Stimulated activated CD4-positive, alpha-beta T cell treated with anti-CD3 and anti-CD28 coated beads, Interleukin-1b, Interleukin-23, amount 100 ng/mL, for 1 hour (primary cell): ENCODE measurements at regions not wholly inside any gene's neighbourhood (a gene's known extent, or its start where the extent isn't known, plus 50 kb on each side); places are given as distances from the start of the nearest gene placed in this dataset.
"Not testable (repeated sequence)": the region's sequence is repeated elsewhere in the genome, so short reads cannot be mapped to it uniquely, and the experiment has no call there.

ENCODE experiments used
- DNase-seq, 2 donors: peaks; one replicate each; pipeline ENCODE4 v3.0.0-alpha.2; 2020; ENCODE audit warnings: low read depth in 2 of 2

GRCh38 chr10:8280946-8281345 is 226.5 kb downstream of the GATA3 start:
- no peak for DNase-seq

DNA sequence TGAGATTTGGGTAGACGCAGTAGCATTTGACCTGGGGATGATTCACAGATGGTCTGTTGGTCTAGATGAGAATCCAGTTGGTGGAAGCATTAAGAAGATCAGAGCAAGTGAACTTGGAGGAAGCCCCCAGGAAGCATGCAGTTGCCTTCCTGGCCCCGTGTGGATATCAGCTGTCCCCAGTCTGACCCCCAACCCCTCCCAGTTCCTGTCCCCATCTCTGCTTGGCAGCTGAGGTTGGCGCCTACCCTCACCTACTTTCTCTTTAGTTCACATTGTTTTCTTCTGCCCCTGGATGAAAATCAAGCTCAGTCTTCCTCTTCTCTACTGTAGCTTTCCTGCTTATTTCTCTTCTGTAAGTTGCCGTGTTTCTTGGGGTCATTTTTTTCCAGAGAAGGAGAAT is 227.9 kb downstream of the GATA3 start:
- DNase-seq, result no peak

DNA sequence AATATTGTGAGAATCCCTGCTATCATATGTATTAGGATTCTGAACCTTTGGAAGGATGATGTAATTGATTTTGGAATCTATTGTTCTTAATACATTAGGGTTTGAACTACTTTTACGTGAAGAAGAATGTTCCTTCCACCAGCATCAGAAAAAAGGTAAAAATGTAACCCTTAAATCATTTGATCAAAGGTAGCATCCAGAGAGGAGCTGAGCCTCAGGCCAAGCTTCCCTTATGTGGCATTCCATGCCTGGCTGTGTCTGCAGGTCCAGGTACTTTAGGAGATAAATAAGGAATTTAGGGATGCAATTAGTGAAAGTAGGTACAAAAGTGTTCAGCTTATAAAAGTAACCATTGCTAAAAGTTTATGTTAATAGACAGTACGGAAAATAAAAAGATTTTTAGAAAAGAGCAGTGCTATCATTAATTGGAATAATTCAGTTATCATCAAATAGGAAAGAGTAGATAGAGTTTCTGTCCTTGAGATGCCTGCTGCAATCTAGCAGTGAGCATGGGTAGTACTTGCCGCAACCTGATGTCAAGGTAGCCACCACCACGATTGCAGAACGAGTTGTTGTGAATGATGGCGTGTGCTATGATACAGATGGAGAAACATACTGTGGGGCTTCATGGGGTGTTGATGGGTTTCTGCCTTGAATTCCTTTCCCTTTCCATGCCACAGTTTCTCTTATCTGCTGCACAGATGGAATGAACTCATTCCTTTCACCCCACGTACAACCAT is 228.8 kb downstream of the GATA3 start:
- no peak for DNase-seq

DNA sequence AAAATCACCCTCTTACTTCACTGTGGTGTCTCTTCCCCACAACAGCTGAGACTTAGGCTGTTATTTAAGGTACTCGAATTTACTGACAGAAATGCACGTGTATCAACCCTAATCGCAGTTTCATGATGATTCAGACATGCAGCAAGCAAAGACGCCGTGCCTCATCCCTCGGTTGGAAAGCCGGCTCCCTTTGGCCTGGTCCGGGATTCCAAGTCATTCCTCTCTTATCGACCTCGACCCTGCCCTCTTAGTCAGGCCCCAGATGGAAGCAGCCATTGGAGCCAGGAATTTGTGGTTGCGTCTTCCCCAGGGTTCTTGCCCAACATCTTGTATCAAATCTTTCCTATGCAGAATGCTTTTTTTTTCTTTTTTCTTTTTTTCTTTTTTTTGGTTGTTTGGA is 229.5 kb downstream of the GATA3 start:
- no peak for DNase-seq

GRCh38 chr10:8285970-8286369 is 231.5 kb downstream of the GATA3 start:
- not testable (repeated sequence) for DNase-seq

DNA sequence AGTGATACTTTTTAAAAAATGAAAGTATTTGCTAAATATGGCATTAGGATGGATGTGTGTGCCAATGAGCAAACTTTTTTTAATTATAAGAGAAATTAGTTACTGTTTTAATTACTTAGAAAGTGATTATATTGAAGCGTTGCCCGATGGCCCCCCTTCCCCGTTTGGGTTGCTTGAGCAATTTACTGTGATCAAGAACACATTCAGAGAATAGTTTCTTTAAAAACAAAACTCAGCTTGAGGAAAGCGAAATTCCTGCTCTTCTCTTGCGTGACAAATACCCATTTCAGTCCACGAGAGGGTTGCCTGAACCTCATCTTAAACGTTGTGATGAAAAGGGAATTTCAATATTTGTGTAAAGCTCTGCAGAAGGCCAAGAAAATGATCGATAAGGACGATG is 234.1 kb downstream of the GATA3 start:
- DNase-seq, result no peak

GRCh38 chr10:8289186-8289924 is 234.9 kb downstream of the GATA3 start:
- no peak for DNase-seq

DNA sequence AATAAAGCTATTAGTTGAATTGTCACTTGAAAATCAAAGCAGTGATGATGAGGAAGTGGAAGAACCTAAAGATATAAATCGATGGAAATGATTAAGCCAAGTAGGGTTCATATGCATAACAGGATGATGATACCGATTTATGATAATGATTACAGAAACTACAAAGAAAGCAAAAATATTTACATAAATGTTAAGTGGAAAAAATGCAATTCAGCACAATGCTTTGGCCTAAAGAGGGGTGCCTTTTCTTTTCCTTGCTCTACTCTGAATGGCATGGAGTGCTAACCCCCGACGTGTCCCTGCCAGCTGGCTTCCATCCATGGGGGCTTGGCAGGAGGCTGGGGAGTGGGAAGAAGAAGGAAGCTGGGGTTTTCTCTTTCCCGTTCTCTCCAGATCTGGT is 240.3 kb downstream of the GATA3 start:
- DNase-seq, result no peak

- no peak for DNase-seq
Measured at GRCh38 chr10:8295311-8295710, 240.8 kb downstream of the GATA3 start.

DNA sequence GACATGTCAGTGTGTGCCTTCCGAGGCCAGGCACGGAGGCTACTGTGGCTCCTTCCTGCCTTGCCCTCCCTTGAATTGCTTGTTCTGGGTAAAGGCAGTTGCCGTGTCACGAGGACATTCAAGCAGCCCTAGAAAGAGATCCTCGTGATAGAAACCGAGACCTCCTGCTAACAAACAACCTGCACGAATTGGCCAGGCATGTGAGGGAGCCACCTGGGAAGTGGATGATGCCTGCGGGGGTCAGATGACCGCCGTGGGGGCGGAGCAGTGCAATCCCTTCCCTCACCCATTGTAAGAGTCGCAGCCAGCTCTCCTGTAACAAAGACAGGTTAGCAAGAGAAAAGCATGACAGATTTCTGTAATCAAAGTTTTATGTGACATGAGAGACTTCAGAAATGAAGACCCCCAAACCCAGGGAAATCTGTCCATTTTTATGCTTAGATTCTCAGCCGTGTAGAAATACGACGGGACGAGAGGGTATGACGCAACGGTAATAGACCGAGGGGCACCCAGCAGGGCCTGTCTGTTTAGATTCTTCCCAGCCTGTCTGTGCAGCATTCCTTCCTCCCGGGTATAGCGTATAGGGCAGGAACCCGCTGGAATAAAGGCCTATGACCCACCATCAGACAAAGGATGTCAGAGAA is 241.7 kb downstream of the GATA3 start:
- no peak for DNase-seq

DNA sequence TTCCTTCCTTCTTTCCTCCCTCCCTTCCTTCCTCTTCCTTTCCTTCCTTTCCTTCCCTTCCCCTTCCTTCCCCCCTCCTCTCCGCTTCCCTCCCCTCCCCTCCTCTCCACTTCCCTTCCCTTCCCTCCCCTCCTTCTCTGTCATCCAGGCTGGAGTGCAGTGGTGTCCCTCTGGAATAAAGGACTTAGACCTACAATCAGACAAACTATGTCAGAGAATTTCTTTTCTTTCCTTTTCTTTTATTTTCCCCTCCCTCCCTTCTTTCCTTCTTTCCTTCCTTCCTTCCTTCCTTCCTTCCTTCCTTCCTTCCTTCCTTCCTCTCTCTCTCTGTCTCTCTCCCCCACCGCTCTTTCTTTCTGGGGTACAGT is 242.2 kb downstream of the GATA3 start:
- DNase-seq, result no peak

GRCh38 chr10:8297107-8297506 is 242.6 kb downstream of the GATA3 start:
- no peak for DNase-seq

GRCh38 chr10:8297959-8298358 is 243.5 kb downstream of the GATA3 start:
- DNase-seq, result no peak

GRCh38 chr10:8298896-8299570 is 244.5 kb downstream of the GATA3 start:
- DNase-seq, result no peak

GRCh38 chr10:8300925-8301324 is 246.4 kb downstream of the GATA3 start:
- DNase-seq, result no peak

DNA sequence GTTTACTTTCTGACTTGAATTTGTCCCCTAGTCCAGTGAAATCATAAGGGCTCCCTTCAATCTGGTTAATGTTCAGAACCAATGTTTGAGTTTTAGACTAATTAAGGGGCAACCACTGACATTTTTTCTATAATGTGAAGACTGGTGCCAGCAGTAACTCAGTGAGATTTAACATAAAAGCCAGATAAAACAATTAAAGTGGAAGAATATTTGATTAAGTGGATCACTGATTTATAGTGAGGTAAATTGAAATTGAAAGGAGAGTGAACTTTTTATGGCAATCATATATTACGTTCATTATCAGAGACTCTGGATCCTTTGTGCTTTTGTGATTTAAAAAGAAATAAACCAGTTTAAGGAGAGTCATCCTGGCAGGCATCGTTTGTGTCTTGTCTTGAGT is 246.8 kb downstream of the GATA3 start:
- no peak for DNase-seq

- DNase-seq, result no peak
Measured at GRCh38 chr10:8301831-8302230, 247.3 kb downstream of the GATA3 start.

DNA sequence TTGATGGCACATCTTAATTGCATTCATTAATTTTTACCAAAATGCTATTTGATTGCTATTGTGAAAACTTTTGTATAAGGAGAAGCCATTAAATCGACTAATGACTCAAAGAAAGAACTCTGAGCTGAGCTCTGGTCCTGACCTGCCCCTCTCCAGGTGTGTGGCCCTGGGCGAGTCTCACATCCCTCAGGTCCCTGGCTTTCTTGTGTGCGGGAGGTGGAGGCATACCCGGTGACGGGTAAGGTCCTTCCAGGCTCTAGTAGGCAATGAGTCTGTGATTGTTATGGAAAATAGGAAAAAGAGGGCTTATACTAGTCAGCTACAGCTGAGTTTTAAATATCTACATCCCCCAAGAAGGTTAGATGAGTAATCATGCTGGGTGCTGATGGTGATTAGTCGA is 248.1 kb downstream of the GATA3 start:
- no peak for DNase-seq

- DNase-seq, result no peak
Measured at GRCh38 chr10:8304861-8305260, 250.4 kb downstream of the GATA3 start.

DNA sequence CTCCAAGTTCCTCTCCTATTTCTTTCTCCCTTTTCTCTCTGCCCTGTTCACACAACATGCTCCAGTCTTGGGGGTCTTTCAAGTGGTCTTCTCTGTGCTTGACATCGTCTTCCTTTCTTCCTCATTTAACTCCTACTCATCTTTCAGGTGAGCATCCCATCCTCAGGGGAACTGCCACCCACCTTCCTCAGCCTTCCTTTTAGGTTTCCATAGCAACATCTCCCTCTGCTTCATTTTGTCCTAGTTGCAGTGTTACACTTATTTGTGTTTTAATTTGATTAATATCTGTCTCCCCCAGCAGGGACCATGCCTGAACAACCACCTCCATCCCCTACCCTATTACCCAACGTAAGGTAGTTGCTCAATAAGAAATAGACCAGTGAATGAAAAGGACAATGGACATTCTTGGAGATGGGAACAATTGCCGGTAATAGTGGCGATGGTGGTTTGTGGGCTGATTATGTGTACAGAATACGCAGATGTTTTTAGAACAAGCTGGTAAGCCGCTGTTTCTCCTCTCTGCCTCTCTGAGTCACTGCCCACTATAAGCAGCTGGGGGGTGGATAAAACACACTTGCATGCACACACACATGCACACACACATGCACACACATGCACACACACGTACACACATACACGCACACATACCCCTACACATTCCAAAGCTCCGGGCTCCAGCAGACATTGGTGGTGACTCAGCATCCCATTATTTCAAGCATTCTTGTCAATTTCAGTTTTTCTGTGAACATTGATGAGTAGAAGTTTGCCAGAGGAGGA is 251.6 kb downstream of the GATA3 start:
- no peak for DNase-seq

DNA sequence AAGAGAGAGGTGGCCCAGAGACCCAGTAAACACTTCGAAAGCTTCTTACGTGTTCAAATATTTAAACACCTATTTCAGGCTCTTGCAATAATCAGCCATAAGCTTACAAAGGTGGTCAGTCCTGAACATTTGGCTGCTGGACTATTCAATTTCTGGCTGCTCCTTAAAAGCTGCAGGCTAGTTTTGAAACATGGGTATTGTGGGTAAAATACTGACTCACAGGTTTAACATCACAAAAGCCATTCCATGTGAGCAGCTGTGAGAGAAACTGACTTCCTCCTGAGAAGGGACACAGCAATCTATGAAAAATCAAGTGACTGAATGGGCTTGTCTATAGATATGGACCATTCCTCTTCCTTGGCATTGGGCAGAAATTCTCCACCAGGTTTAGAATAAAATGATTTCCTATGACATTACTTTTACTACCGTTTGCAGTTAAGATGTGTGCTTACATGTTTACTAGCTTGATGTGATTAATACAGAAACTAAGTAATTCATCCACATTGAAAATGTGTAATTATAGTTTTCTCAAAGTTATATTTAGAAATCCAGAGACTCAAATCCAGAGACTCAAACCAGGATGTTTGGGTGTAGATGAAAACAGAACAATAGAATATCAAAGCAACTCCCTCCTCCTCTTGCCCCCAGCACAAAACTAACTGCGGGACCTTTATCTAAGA is 252.3 kb downstream of the GATA3 start:
- DNase-seq, result no peak
